Heart right ventricle (tissue), 16 donors: ENCODE measurements at regions not wholly inside any gene's neighbourhood (a gene's known extent, or its start where the extent isn't known, plus 50 kb on each side); places are given as distances from the start of the nearest gene placed in this dataset.

Experiments
- ATAC-seq, 8 donors: fragments of 200-7000 bp; cut with Tn5 transposase; one replicate each; pipeline ENCODE4 v1.9.1; 2020; ENCODE audit warnings: mild to moderate bottlenecking in 8 of 8, moderate library complexity in 8 of 8, moderate number of reproducible peaks in 1 of 8
- DNase-seq, 2 donors: peaks; one replicate each; pipeline ENCODE4 v3.0.0-alpha.2; 2020
- H3K27ac ChIP-seq, 10 donors: fragments of 200-600 bp; sonication (generic) in 2 of 10; one replicate each; pipeline versions ENCODE4 v1.5.0 to v1.8.0; 2020 to 2022; ENCODE audit warnings: mild to moderate bottlenecking in 3 of 10
- H3K27me3 ChIP-seq, 7 donors: fragments of 200-600 bp; one replicate each; pipeline ENCODE4 v1.8.0; 2021 to 2022; ENCODE audit warnings: mild to moderate bottlenecking in 2 of 7
- H3K36me3 ChIP-seq, 9 donors: fragments of 200-600 bp; sonication (generic) in 1 of 9; one replicate each; pipeline versions ENCODE4 v1.5.0 to v1.8.0; 2020 to 2022; ENCODE audit warnings: mild to moderate bottlenecking in 2 of 9
- H3K4me1 ChIP-seq, 9 donors: fragments of 200-600 bp; sonication (generic) in 1 of 9; one replicate each; pipeline versions ENCODE4 v1.5.0 to v1.8.0; 2020 to 2022; ENCODE audit warnings: mild to moderate bottlenecking in 4 of 9
- H3K4me3 ChIP-seq, 10 donors: fragments of 200-600 bp; sonication (generic) in 2 of 10; one replicate each; pipeline versions ENCODE4 v1.5.0 to v1.8.0; 2020 to 2022; ENCODE audit warnings: mild to moderate bottlenecking in 7 of 10, moderate library complexity in 2 of 10
- H3K9me3 ChIP-seq, 11 donors: fragments of 200-600 bp in 10 of 11; sonication (generic) in 2 of 11; one replicate each; pipeline versions ENCODE4 v1.5.0 to v1.8.0; 2013 to 2022; ENCODE audit warnings: mild to moderate bottlenecking in 2 of 11, control low read depth in 1 of 11, moderate library complexity in 1 of 11
- WGBS, 2 donors: extraction: QIAGEN DNeasy Blood & Tissue Kit; methylation state at CpG; one replicate each; pipeline ENCODE4 v1.1.7; 2013; ENCODE audit warnings: inconsistent platforms in 1 of 2; 5-methylcytosine and 5-hydroxymethylcytosine counted together
- intact Hi-C, 10 donors: fragments of 100-400 bp; cut with DNase I; formaldehyde crosslinking; loops; one replicate each; pipeline versions ENCODE4 v1.11.1 to v1.14.2; 2022
- TF ChIP-seq, protein P1 (sequence below), 9 donors: fragments of 200-600 bp; sonication (generic) in 2 of 9; IDR thresholded peaks; one replicate each; pipeline versions ENCODE4 v1.5.0 to v1.8.0; 2021 to 2022; ENCODE audit warnings: antibody characterized with exemption in 9 of 9, mild to moderate bottlenecking in 5 of 9, moderate library complexity in 1 of 9
- donor health status: Arrhythmogenic right ventricular cardiomyopathy.
- donor health status: ischemic (EF 13 %, LVEDD 7.1; RV severe dilation, severe dysfunction).
- donor health status: healthy with polysubstance abuse.
- donor health status: DM: no; HTN: yes; CAD: no.
- donor health status: DM: no; HTN: no; CAD: no.
- donor health status: ischemic (EF 25% LVEDD 6.9; RV normal size, moderate dysfunction).
- donor health status: ischemic (EF 25% LVEDD 5.7; RV mildly dilated, moderate dysfunction).
- donor health status: healthy.
- donor health status: DM: yes; HTN: yes; CAD: no.
- donor health status: Ischemic cardiomyopathy.
- donor health status: ischemic (EF 35%, LVEDD 5.7; RV mildly dilated, moderate dysfunction).
- donor health status: nonischemic (EF 11% LVEDD 7.7; RV severe dilation, severe dysfunction).
- donor health status: DM: yes; HTN: yes; CAD: no.
- donor health status: PGD.
- donor health status: ischemic (EF 29% LVEDD 5.4; RV normal size, mild dysfunction).
- donor health status: nonischemic (EF 23%, LVEDD 6.1; RV moderate dilation, normal function).

DNA sequence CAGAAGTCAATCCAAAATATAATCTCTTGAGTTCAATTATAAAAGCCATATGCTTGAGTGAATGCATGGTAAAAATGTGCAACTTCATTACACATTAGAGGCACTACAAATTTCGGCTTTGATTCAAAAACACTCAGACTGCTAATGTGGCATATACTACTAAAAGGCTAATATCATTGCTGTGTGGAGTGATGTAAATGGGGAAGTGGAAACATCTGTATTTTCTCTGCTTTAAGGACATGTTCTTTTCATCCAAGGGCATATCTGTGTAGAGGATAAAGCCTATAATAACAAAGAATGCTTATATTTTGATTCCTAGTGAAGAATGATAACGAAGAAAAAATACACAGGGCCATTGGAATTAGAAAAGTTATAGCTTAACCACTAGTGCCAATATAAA, 643.9 kb upstream of the ZNF608 start:
- no peak for ATAC-seq
- H3K9me3 ChIP-seq: no peaks in the 10 kb centered on the region
- H3K27me3 ChIP-seq: no peaks in the 10 kb centered on the region
- no peaks in the 10 kb centered on the region for H3K36me3 ChIP-seq
- WGBS, 2 donors: 60 to 72% methylated on average over 2 of the region's 2 CpGs
- no peak overlapping the region for H3K4me3 ChIP-seq
- no peaks in the 10 kb centered on the region for H3K4me1 ChIP-seq
- no peak overlapping the region for H3K27ac ChIP-seq
- TF ChIP-seq, protein P1, sequence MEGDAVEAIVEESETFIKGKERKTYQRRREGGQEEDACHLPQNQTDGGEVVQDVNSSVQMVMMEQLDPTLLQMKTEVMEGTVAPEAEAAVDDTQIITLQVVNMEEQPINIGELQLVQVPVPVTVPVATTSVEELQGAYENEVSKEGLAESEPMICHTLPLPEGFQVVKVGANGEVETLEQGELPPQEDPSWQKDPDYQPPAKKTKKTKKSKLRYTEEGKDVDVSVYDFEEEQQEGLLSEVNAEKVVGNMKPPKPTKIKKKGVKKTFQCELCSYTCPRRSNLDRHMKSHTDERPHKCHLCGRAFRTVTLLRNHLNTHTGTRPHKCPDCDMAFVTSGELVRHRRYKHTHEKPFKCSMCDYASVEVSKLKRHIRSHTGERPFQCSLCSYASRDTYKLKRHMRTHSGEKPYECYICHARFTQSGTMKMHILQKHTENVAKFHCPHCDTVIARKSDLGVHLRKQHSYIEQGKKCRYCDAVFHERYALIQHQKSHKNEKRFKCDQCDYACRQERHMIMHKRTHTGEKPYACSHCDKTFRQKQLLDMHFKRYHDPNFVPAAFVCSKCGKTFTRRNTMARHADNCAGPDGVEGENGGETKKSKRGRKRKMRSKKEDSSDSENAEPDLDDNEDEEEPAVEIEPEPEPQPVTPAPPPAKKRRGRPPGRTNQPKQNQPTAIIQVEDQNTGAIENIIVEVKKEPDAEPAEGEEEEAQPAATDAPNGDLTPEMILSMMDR (IDR thresholded peaks at IDR 0.05): no peak
- DNase-seq: no peak
- intact Hi-C loops: no loop called here

DNA sequence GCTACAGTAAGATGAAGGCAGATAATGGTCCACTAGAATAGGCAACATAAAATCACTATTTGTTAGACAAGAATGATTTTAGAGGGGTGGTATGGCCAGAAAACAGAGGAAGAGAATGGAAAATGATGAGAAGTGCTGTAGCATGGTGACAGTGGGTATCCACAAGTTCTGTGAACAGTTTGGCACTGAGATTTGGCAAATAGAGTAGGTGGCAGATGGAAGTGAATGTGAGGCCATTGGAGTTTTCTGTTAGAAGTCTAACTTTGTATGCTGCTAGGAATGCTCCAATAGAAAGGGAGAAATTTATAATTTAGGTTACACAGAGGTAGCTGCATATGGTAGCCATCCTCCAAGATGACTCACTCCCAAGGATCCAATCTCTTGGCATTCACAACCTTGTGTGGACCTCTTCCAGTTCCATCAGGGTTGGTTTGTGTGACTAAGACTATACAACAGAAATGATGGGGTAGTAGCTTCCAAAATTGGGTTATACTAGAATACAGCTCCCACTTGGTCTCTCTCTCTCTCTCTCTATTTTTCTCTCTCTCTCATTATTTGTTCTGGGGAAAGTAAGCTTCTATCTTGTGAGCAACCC, 646.9 kb upstream of the ZNF608 start:
- Histone ChIP-seq H3K9me3 (peaks cover 0 to 9% (median 0%) of the 10 kb centered on the region in 11 donors), H3K36me3 (no peaks in the 10 kb centered on the region), H3K27ac (no peak overlapping the region), H3K27me3 (no peaks in the 10 kb centered on the region), H3K4me3 (no peak overlapping the region), H3K4me1 (no peaks in the 10 kb centered on the region)
- no peak for DNase-seq
- TF ChIP-seq, protein P1 (IDR thresholded peaks at IDR 0.05): no peak
- no peak for ATAC-seq
- intact Hi-C loops: no loop called here

DNA sequence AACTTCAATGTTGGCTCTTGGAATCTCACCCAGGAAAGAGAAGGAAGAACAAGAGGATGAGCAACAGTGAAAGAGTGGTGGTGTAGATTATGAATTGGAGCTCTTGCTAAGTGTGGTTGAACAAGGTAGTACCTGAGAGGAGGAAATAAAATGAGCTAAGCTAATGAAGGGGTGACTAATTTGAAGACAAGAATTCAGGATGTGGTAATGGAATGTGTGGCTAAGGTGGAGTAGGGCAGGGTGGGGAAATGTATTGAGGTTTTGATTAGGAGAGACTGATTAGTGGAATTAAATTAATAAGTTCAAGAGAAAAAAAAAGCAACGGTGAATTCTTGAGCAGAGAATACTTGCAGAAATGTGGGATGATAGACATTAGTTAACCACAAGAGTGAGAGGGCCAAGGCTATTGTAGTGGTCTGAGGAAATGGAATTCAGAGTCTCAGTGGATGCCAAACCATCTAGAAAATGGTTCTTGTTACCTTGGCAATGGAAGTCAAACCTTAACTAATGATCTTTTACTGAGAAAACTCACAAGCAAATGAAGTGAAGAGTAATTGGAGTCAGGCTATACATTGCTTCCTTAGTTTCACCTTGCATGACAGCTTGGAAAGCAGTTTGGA, 648.3 kb upstream of the ZNF608 start:
- TF ChIP-seq, protein P1 (IDR thresholded peaks at IDR 0.05): no peak
- Histone ChIP-seq H3K4me3 (no peak overlapping the region), H3K4me1 (no peaks in the 10 kb centered on the region), H3K36me3 (no peaks in the 10 kb centered on the region), H3K27ac (no peak overlapping the region), H3K9me3 (peaks cover 0 to 9% (median 0%) of the 10 kb centered on the region in 11 donors), H3K27me3 (no peaks in the 10 kb centered on the region)
- 92 to 93% methylated on average over 1 of the region's 1 CpG for WGBS, 2 donors
- no peak for ATAC-seq
- intact Hi-C loops: no loop called here
- DNase-seq: no peak

DNA sequence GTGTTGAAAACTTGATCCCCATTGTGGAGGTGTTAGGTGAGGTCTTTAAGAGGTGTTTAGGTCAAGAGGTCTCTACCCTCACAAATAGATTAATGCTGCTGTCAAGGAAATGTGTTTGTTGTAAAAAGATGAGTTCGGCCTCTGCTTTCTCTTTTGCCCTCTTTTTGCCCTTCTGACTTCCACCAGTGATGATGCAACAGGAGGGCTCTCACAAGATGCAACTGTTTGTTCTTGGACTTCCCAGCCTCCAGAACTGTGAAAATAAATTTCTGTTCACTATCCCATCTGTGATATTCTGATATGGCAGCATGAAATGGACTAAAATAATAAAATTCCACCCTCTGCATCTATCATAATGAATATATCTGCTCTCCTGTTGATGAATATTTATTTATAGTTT, 650.0 kb upstream of the ZNF608 start:
- Histone ChIP-seq H3K4me1 (no peaks in the 10 kb centered on the region), H3K36me3 (no peaks in the 10 kb centered on the region), H3K27ac (no peak overlapping the region), H3K27me3 (no peaks in the 10 kb centered on the region), H3K9me3 (peaks cover 0 to 9% (median 0%) of the 10 kb centered on the region in 11 donors), H3K4me3 (no peak overlapping the region)
- intact Hi-C loops: no loop called here
- 96 to 98% methylated on average over 1 of the region's 1 CpG for WGBS, 2 donors
- TF ChIP-seq, protein P1 (IDR thresholded peaks at IDR 0.05): no peak
- ATAC-seq: no peak
- DNase-seq: no peak
